Neuronal stem cell (in vitro differentiated cells): ENCODE measurements at regions not wholly inside any gene's neighbourhood (a gene's known extent, or its start where the extent isn't known, plus 50 kb on each side); places are given as distances from the start of the nearest gene placed in this dataset.
"Not testable (repeated sequence)": the region's sequence is repeated elsewhere in the genome, so short reads cannot be mapped to it uniquely, and the experiment has no call there.

ENCODE experiments used
- DNase-seq: peaks from one replicate; pipeline ENCODE4 v3.0.0-alpha.2; 2013; ENCODE audit warnings: low spot score
- H2AFZ ChIP-seq: one replicate; pipeline ENCODE4 v1.6.1; 2013; ENCODE audit warnings: mild to moderate bottlenecking, low read length, inconsistent platforms
- H2AK5ac ChIP-seq: 2 replicates; pipeline ENCODE4 v1.6.1; 2013; ENCODE audit warnings: low read depth, mild to moderate bottlenecking, inconsistent platforms, low read length, moderate library complexity, mixed read lengths
- H2BK120ac ChIP-seq: 2 replicates; pipeline ENCODE4 v1.6.1; 2013; ENCODE audit warnings: low read depth, mild to moderate bottlenecking, inconsistent platforms, low read length, moderate library complexity, mixed read lengths
- H2BK12ac ChIP-seq: one replicate; pipeline ENCODE4 v1.6.1; 2013; ENCODE audit warnings: low read length, inconsistent platforms
- H2BK15ac ChIP-seq: 2 replicates; pipeline ENCODE4 v1.6.1; 2013; ENCODE audit warnings: mild to moderate bottlenecking, low read length, inconsistent platforms, mixed read lengths
- H2BK5ac ChIP-seq: one replicate; pipeline ENCODE4 v1.6.1; 2013; ENCODE audit warnings: inconsistent platforms, mild to moderate bottlenecking, low read length, moderate library complexity
- H3K14ac ChIP-seq: one replicate; pipeline ENCODE4 v1.6.1; 2013; ENCODE audit warnings: low read length, inconsistent platforms
- H3K18ac ChIP-seq: 2 replicates; pipeline ENCODE4 v1.6.1; 2013; ENCODE audit warnings: low read length, inconsistent platforms
- H3K23ac ChIP-seq: 2 replicates; pipeline ENCODE4 v1.6.1; 2013; ENCODE audit warnings: low read depth, mild to moderate bottlenecking, mixed read lengths, low read length, inconsistent platforms; ENCODE audit not compliant: poor library complexity
- H3K27ac ChIP-seq: replicated peaks from 3 replicates; pipeline ENCODE4 v1.5.1; 2013; ENCODE audit warnings: low read length, inconsistent platforms
- H3K27me3 ChIP-seq, 3 experiments: 2 replicates each; pipeline ENCODE4 v1.6.1; 2013; ENCODE audit warnings: low read length in 3 of 3, mild to moderate bottlenecking in 2 of 3, inconsistent platforms in 1 of 3, low read depth in 1 of 3, mixed read lengths in 1 of 3, moderate library complexity in 1 of 3; ENCODE audit not compliant: control insufficient read depth in 3 of 3, insufficient read depth in 3 of 3
- H3K36me3 ChIP-seq, 2 donors: replicated peaks in 1 of 2; 2 replicates each; pipeline ENCODE4 v1.6.1; 2013; ENCODE audit warnings: low read length in 2 of 2; ENCODE audit not compliant: control insufficient read depth in 2 of 2, insufficient read depth in 2 of 2
- H3K4ac ChIP-seq: 2 replicates; pipeline ENCODE4 v1.6.1; 2013; ENCODE audit warnings: inconsistent platforms, mild to moderate bottlenecking, low read length, moderate library complexity
- H3K4me1 ChIP-seq, 2 donors: 1 replicate in 1 of 2; 2 replicates in 1 of 2; pipeline ENCODE4 v1.6.1; 2013; ENCODE audit warnings: low read length in 2 of 2, low read depth in 1 of 2; ENCODE audit not compliant: control insufficient read depth in 2 of 2, insufficient read depth in 1 of 2
- H3K4me2 ChIP-seq: one replicate; pipeline ENCODE4 v1.6.1; 2013; ENCODE audit warnings: mild to moderate bottlenecking, low read length, inconsistent platforms; ENCODE audit not compliant: insufficient read depth, poor library complexity, severe bottlenecking
- H3K4me3 ChIP-seq, 2 donors: 2 replicates each; pipeline ENCODE4 v1.5.1; 2013; ENCODE audit warnings: low read length in 2 of 2, mild to moderate bottlenecking in 2 of 2, inconsistent platforms in 1 of 2, moderate library complexity in 1 of 2
- H3K79me1 ChIP-seq: one replicate; pipeline ENCODE4 v1.6.1; 2013; ENCODE audit warnings: low read depth, mild to moderate bottlenecking, inconsistent platforms, low read length, moderate library complexity
- H3K9ac ChIP-seq: one replicate; pipeline ENCODE4 v1.6.1; 2013; ENCODE audit warnings: mild to moderate bottlenecking, low read depth, low read length, inconsistent platforms; ENCODE audit not compliant: poor library complexity
- H3K9me3 ChIP-seq, 2 donors: replicated peaks in 1 of 2; 2 replicates each; pipeline versions ENCODE3 to v1.6.1; 2013; ENCODE audit warnings: low read length in 2 of 2, mild to moderate bottlenecking in 2 of 2, inconsistent platforms in 1 of 2, low read depth in 1 of 2, mixed read lengths in 1 of 2, moderate library complexity in 1 of 2; ENCODE audit not compliant: control insufficient read depth in 2 of 2, insufficient read depth in 1 of 2
- H4K8ac ChIP-seq: one replicate; pipeline ENCODE4 v1.6.1; 2013; ENCODE audit warnings: low read depth, mild to moderate bottlenecking, inconsistent platforms, low read length, moderate library complexity
- H4K91ac ChIP-seq: one replicate; pipeline ENCODE4 v1.6.1; 2013; ENCODE audit warnings: low read length, low read depth, mild to moderate bottlenecking, inconsistent platforms; ENCODE audit not compliant: poor library complexity
- WGBS, 2 donors: extraction: QIAGEN DNeasy Blood & Tissue Kit; methylation state at CpG; one replicate each; pipeline ENCODE4 v1.1.7; 2013; ENCODE audit warnings: missing lambda C conversion rate in 2 of 2, mixed read lengths in 1 of 2; ENCODE audit not compliant: insufficient read length in 2 of 2, insufficient replicate concordance in 1 of 2; ENCODE audit errors: extremely low coverage in 2 of 2; 5-methylcytosine and 5-hydroxymethylcytosine counted together

GRCh38 chr5:163339148-163339547 is 98.2 kb upstream of the CCNG1 start:
- Histone ChIP-seq H3K14ac (no peak overlapping the region), H3K9me3 (no peaks in the 10 kb centered on the region), H4K91ac (no peak overlapping the region), H2AFZ (no peak overlapping the region), H3K9ac (no peak overlapping the region), H3K23ac (no peak overlapping the region), H3K27ac (no peak overlapping the region), H3K4me1 (no peaks in the 10 kb centered on the region), H2AK5ac (no peak overlapping the region), H3K36me3 (no peaks in the 10 kb centered on the region), H3K4me2 (no peak overlapping the region), H2BK12ac (no peak overlapping the region), H3K79me1 (no peaks in the 10 kb centered on the region), H2BK120ac (no peak overlapping the region), H3K4me3 (no peak overlapping the region), H3K27me3 (no peaks in the 10 kb centered on the region), H2BK5ac (no peak overlapping the region), H3K4ac (no peak overlapping the region), H3K18ac (no peak overlapping the region), H4K8ac (no peak overlapping the region), H2BK15ac (no peak overlapping the region)
- no CpG with 5 or more reads among the region's 3 CpGs for WGBS, 2 donors
- no peak for DNase-seq

- H3K4me2 ChIP-seq, H3K4ac ChIP-seq, DNase-seq, H3K27me3 ChIP-seq, H4K91ac ChIP-seq, H3K79me1 ChIP-seq, H2AFZ ChIP-seq, H2BK15ac ChIP-seq, H3K23ac ChIP-seq, H3K4me1 ChIP-seq, H3K9ac ChIP-seq, H3K4me3 ChIP-seq, H3K14ac ChIP-seq, H4K8ac ChIP-seq, H3K36me3 ChIP-seq, H2BK12ac ChIP-seq, H2BK5ac ChIP-seq, H2AK5ac ChIP-seq, H3K27ac ChIP-seq, H3K18ac ChIP-seq, H2BK120ac ChIP-seq, H3K9me3 ChIP-seq: not testable (repeated sequence)
- no CpG with 5 or more reads among the region's 6 CpGs for WGBS, 2 donors
Observed at GRCh38 chr5:163340378-163340777, 97.0 kb upstream of the CCNG1 start.

- Histone ChIP-seq H2BK120ac (no peak overlapping the region), H3K79me1 (no peaks in the 10 kb centered on the region), H3K4me2 (no peak overlapping the region), H2AFZ (no peak overlapping the region), H2BK5ac (no peak overlapping the region), H3K27ac (no peak overlapping the region), H3K18ac (no peak overlapping the region), H3K36me3 (no peaks in the 10 kb centered on the region), H2BK12ac (no peak overlapping the region), H4K91ac (no peak overlapping the region), H3K4ac (no peak overlapping the region), H3K27me3 (no peaks in the 10 kb centered on the region), H3K9ac (no peak overlapping the region), H2BK15ac (no peak overlapping the region), H3K4me3 (no peak overlapping the region), H4K8ac (no peak overlapping the region), H3K9me3 (no peaks in the 10 kb centered on the region), H3K23ac (no peak overlapping the region), H3K14ac (no peak overlapping the region), H2AK5ac (no peak overlapping the region), H3K4me1 (peaks cover 0 to 2% of the 10 kb centered on the region in 2 donors)
- DNase-seq = no peak
- no CpG with 5 or more reads among the region's 2 CpGs for WGBS, 2 donors
Observed at GRCh38 chr5:163342306-163342705, 95.1 kb upstream of the CCNG1 start.

- Histone ChIP-seq H2BK12ac (no peak overlapping the region), H2BK5ac (no peak overlapping the region), H3K27me3 (no peaks in the 10 kb centered on the region), H2AFZ (no peak overlapping the region), H3K9me3 (no peaks in the 10 kb centered on the region), H3K9ac (no peak overlapping the region), H2BK120ac (no peak overlapping the region), H2AK5ac (no peak overlapping the region), H3K4me1 (peaks cover 0 to 2% of the 10 kb centered on the region in 2 donors), H3K27ac (no peak overlapping the region), H3K4me3 (no peak overlapping the region), H3K18ac (no peak overlapping the region), H3K36me3 (no peaks in the 10 kb centered on the region), H3K79me1 (no peaks in the 10 kb centered on the region), H2BK15ac (no peak overlapping the region), H3K14ac (no peak overlapping the region), H3K23ac (no peak overlapping the region), H4K8ac (no peak overlapping the region), H4K91ac (no peak overlapping the region), H3K4ac (no peak overlapping the region), H3K4me2 (no peak overlapping the region)
- no CpG with 5 or more reads among the region's 3 CpGs for WGBS, 2 donors
- no peak for DNase-seq
Observed at GRCh38 chr5:163345216-163345615, 92.2 kb upstream of the CCNG1 start.
